HCT116 (cell line): ENCODE measurements at regions not wholly inside any gene's neighbourhood (a gene's known extent, or its start where the extent isn't known, plus 50 kb on each side); places are given as distances from the start of the nearest gene placed in this dataset.

ENCODE experiments used
- CBX3 ChIP-seq: IDR thresholded peaks from 2 replicates; pipeline ENCODE4 v1.6.1; 2012; ENCODE audit warnings: low read depth
- CEBPB ChIP-seq: IDR thresholded peaks from 2 replicates; pipeline ENCODE4 v1.6.1; 2012; ENCODE audit warnings: low read depth
- EGR1 ChIP-seq: IDR thresholded peaks from 2 replicates; pipeline ENCODE4 v1.6.1; 2012; ENCODE audit warnings: low read depth
- ELF1 ChIP-seq: IDR thresholded peaks from 2 replicates; pipeline ENCODE4 v1.6.1; 2012; ENCODE audit warnings: low read depth, borderline replicate concordance
- POLR2A ChIP-seq: IDR thresholded peaks from 2 replicates; pipeline ENCODE4 v1.7.0; 2011; ENCODE audit warnings: borderline replicate concordance; ENCODE audit not compliant: insufficient read depth, insufficient read length; ENCODE audit errors: extremely low read depth
- ZNF274 ChIP-seq: fragments of 200-500 bp; sonication (Bioruptor generic); IDR thresholded peaks from 2 replicates; pipeline ENCODE4 v1.6.1; 2014; ENCODE audit warnings: mild to moderate bottlenecking, low read depth, low read length, inconsistent platforms
- TF ChIP-seq, protein P1 (sequence below), 3 experiments: fragments of 200-600 bp in 1 of 3; sonication (generic) in 1 of 3; IDR thresholded peaks in 2 of 3; conservative IDR thresholded peaks in 1 of 3; 2 replicates each; pipeline ENCODE4 v1.5.1; 2012 to 2017; ENCODE audit warnings: low read depth in 2 of 3, low read length in 2 of 3, antibody characterized with exemption in 1 of 3, borderline replicate concordance in 1 of 3, control low read depth in 1 of 3, mild to moderate bottlenecking in 1 of 3, mixed read lengths in 1 of 3, mixed run types in 1 of 3, moderate library complexity in 1 of 3; ENCODE audit not compliant: insufficient read depth in 1 of 3
- TF ChIP-seq, protein P2 (sequence below): IDR thresholded peaks from 2 replicates; pipeline ENCODE4 v1.6.1; 2012

DNA sequence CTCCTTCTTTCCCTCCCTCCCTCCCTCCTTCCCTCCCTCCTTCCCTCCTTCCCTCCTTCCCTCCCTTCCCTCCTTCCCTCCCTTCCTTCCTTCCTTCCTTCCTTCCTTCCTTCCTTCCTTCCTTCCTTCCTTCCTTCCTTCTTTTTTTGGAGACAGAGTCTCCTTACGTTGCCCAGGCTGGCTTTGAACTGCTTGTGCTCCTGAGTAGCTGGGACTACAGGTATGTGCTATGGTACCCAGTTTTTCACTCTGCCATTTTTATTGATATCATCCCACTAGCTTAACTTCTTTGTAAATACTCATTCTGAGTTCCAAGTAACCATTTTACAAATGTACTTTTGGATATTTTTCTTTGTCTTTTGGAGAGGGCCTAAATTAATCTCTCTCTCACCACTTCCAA, 336.8 kb upstream of the DDI1 start:
- TF ChIP-seq CBX3 (no peak), EGR1 (no peak), ELF1 (no peak), ZNF274 (no peak), POLR2A (no peak), CEBPB (no peak)
- TF ChIP-seq, protein P1, sequence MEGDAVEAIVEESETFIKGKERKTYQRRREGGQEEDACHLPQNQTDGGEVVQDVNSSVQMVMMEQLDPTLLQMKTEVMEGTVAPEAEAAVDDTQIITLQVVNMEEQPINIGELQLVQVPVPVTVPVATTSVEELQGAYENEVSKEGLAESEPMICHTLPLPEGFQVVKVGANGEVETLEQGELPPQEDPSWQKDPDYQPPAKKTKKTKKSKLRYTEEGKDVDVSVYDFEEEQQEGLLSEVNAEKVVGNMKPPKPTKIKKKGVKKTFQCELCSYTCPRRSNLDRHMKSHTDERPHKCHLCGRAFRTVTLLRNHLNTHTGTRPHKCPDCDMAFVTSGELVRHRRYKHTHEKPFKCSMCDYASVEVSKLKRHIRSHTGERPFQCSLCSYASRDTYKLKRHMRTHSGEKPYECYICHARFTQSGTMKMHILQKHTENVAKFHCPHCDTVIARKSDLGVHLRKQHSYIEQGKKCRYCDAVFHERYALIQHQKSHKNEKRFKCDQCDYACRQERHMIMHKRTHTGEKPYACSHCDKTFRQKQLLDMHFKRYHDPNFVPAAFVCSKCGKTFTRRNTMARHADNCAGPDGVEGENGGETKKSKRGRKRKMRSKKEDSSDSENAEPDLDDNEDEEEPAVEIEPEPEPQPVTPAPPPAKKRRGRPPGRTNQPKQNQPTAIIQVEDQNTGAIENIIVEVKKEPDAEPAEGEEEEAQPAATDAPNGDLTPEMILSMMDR (IDR thresholded peaks at IDR 0.05 in 2 of 3, conservative IDR thresholded peaks at IDR 0.05 in 1 of 3; ENCODE audit: borderline replicate concordance in 1 of 3, insufficient read depth in 1 of 3, low read depth in 2 of 3, low read length in 2 of 3), result no peak
- TF ChIP-seq, protein P2, sequence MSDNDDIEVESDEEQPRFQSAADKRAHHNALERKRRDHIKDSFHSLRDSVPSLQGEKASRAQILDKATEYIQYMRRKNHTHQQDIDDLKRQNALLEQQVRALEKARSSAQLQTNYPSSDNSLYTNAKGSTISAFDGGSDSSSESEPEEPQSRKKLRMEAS, result no peak
